GM12891 (cell line): ENCODE measurements at regions not wholly inside any gene's neighbourhood (a gene's known extent, or its start where the extent isn't known, plus 50 kb on each side); places are given as distances from the start of the nearest gene placed in this dataset.

Experiments used
- DNase-seq: peaks from one replicate; pipeline ENCODE4 v3.0.0; 2011; ENCODE audit warnings: low spot score; ENCODE audit not compliant: insufficient read length
- FAIRE-seq: peaks from 2 replicates; lab custom pipeline; 2011; peaks lifted over from hg19 to GRCh38; lab: Jason Lieb, UNC
- PAX5 ChIP-seq: IDR thresholded peaks from 2 replicates; pipeline ENCODE4 v1.6.1; 2011; ENCODE audit warnings: low read length, moderate library complexity, mild to moderate bottlenecking; ENCODE audit not compliant: insufficient read depth, severe bottlenecking
- POLR2A ChIP-seq: IDR thresholded peaks from 2 replicates; pipeline ENCODE4 v1.6.1; 2011; ENCODE audit warnings: low read depth, low read length, control low read depth
- POLR2AphosphoS5 ChIP-seq: IDR thresholded peaks from 2 replicates; pipeline ENCODE4 v1.6.1; 2011; ENCODE audit warnings: low read depth, low read length, control low read depth
- POU2F2 ChIP-seq: IDR thresholded peaks from 2 replicates; pipeline ENCODE4 v1.6.1; 2011; ENCODE audit warnings: low read depth, mild to moderate bottlenecking, control low read depth, low read length, moderate library complexity
- SPI1 ChIP-seq: IDR thresholded peaks from 2 replicates; pipeline ENCODE4 v1.6.1; 2011; ENCODE audit warnings: low read depth, low read length, control low read depth
- TAF1 ChIP-seq: IDR thresholded peaks from 2 replicates; pipeline ENCODE4 v1.6.1; 2011; ENCODE audit warnings: low read depth, low read length, control low read depth

- no peak for DNase-seq
- TF ChIP-seq SPI1, result no peak
- no peak for TF ChIP-seq POU2F2
- TF ChIP-seq PAX5, result no peak
- no peak for TF ChIP-seq POLR2A
- TF ChIP-seq POLR2AphosphoS5, result no peak
- TF ChIP-seq TAF1, result no peak
- FAIRE-seq, result no peak
These were observed 439.3 kb downstream of the TLE1 start for GRCh38 chr9:81250041-81250440.

- no peak for DNase-seq
- no peak for FAIRE-seq
- TF ChIP-seq POLR2A, result no peak
- TF ChIP-seq PAX5, result no peak
- TF ChIP-seq POU2F2, result no peak
- TF ChIP-seq SPI1, result no peak
- TF ChIP-seq TAF1, result no peak
- no peak for TF ChIP-seq POLR2AphosphoS5
These were observed 443.9 kb downstream of the TLE1 start for GRCh38 chr9:81245254-81245956.

- FAIRE-seq (no peak), DNase-seq (no peak)
- TF ChIP-seq POLR2A (no peak), SPI1 (no peak), TAF1 (no peak), POU2F2 (no peak), PAX5 (no peak), POLR2AphosphoS5 (no peak)
These were observed 444.7 kb downstream of the TLE1 start for GRCh38 chr9:81244631-81245030.

- FAIRE-seq, result no peak
These were observed 446.5 kb downstream of the TLE1 start for GRCh38 chr9:81242866-81243265.

GRCh38 chr9:81239388-81239787 lies 450.0 kb downstream of the TLE1 start:
- FAIRE-seq (no peak), DNase-seq (no peak)
- TF ChIP-seq POU2F2, result no peak
- TF ChIP-seq TAF1, result no peak
- no peak for TF ChIP-seq POLR2AphosphoS5
- TF ChIP-seq POLR2A, result no peak
- no peak for TF ChIP-seq SPI1
- TF ChIP-seq PAX5, result no peak

More at GRCh38 chr9:81242866-81243265, 446.5 kb downstream of the TLE1 start:
- DNase-seq, result no peak
- no peak for TF ChIP-seq TAF1
- no peak for TF ChIP-seq POLR2A
- TF ChIP-seq POU2F2, result no peak
- TF ChIP-seq POLR2AphosphoS5, result no peak
- no peak for TF ChIP-seq SPI1
- no peak for TF ChIP-seq PAX5

- FAIRE-seq (no peak), DNase-seq (no peak)
- no peak for TF ChIP-seq TAF1
These were observed 451.6 kb downstream of the TLE1 start for GRCh38 chr9:81237565-81238231.

GRCh38 chr9:81234924-81235610 lies 454.3 kb downstream of the TLE1 start:
- TF ChIP-seq POU2F2 (no peak), PAX5 (no peak), POLR2AphosphoS5 (no peak), POLR2A (no peak), SPI1 (no peak), TAF1 (no peak)
- FAIRE-seq (no peak), DNase-seq (no peak)

- DNase-seq, result no peak
- FAIRE-seq, result no peak
- no peak for TF ChIP-seq POU2F2
- TF ChIP-seq SPI1, result no peak
- no peak for TF ChIP-seq TAF1
- no peak for TF ChIP-seq POLR2A
- no peak for TF ChIP-seq PAX5
- no peak for TF ChIP-seq POLR2AphosphoS5
These were observed 458.3 kb downstream of the TLE1 start for GRCh38 chr9:81231011-81231410.

GRCh38 chr9:81227507-81228245 lies 461.7 kb downstream of the TLE1 start:
- no peak for DNase-seq
- FAIRE-seq, result no peak
- no peak for TF ChIP-seq POLR2A
- TF ChIP-seq TAF1, result no peak
- no peak for TF ChIP-seq SPI1
- TF ChIP-seq POU2F2, result no peak
- no peak for TF ChIP-seq PAX5
- TF ChIP-seq POLR2AphosphoS5, result no peak
